GM23338 (cell line): ENCODE measurements at regions not wholly inside any gene's neighbourhood (a gene's known extent, or its start where the extent isn't known, plus 50 kb on each side); places are given as distances from the start of the nearest gene placed in this dataset.

Experiments used
- ATAC-seq: fragments of 200-7000 bp; cut with Tn5 transposase; 3 replicates; pipeline ENCODE4 v1.9.1; 2020
- DNase-seq: peaks from one replicate; pipeline ENCODE4 v3.0.0-alpha.2; 2015; ENCODE audit warnings: low spot score
- H2AFZ ChIP-seq: fragments of 200-600 bp; sonication (generic); 2 replicates; pipeline ENCODE4 v1.8.0; 2016; ENCODE audit warnings: antibody characterized with exemption, mild to moderate bottlenecking, moderate library complexity
- H3F3A ChIP-seq: fragments of 200-600 bp; sonication (generic); replicated peaks from 2 replicates; pipeline ENCODE4 v1.8.0; 2017; ENCODE audit warnings: antibody characterized with exemption, mixed run types, low read depth
- H3K27ac ChIP-seq: fragments of 200-600 bp; sonication (generic); 2 replicates; pipeline ENCODE4 v1.6.1; 2016; ENCODE audit warnings: low read depth
- H3K27me3 ChIP-seq: fragments of 200-600 bp; sonication (generic); 2 replicates; pipeline ENCODE4 v1.8.0; 2016; ENCODE audit warnings: mild to moderate bottlenecking, mixed run types, moderate library complexity; ENCODE audit not compliant: insufficient read depth
- H3K36me3 ChIP-seq: fragments of 200-600 bp; sonication (generic); 2 replicates; pipeline ENCODE4 v1.8.0; 2016; ENCODE audit warnings: mild to moderate bottlenecking; ENCODE audit not compliant: insufficient read depth
- H3K4me1 ChIP-seq: fragments of 200-600 bp; sonication (generic); 2 replicates; pipeline ENCODE4 v1.8.0; 2016; ENCODE audit warnings: mild to moderate bottlenecking, moderate library complexity; ENCODE audit not compliant: insufficient read depth
- H3K4me2 ChIP-seq: fragments of 200-600 bp; sonication (generic); 2 replicates; pipeline ENCODE4 v1.7.1; 2017; ENCODE audit warnings: mixed run types
- H3K4me3 ChIP-seq: fragments of 200-600 bp; sonication (generic); 2 replicates; pipeline ENCODE4 v1.6.1; 2016; ENCODE audit warnings: mixed run types
- H3K79me2 ChIP-seq: fragments of 200-600 bp; sonication (generic); replicated peaks from 2 replicates; pipeline ENCODE4 v1.8.0; 2017; ENCODE audit warnings: mild to moderate bottlenecking; ENCODE audit not compliant: insufficient read depth
- H3K9me2 ChIP-seq: fragments of 200-600 bp; sonication (generic); 2 replicates; pipeline ENCODE4 v1.8.0; 2017; ENCODE audit not compliant: insufficient read depth
- H4K20me1 ChIP-seq: fragments of 200-600 bp; sonication (generic); replicated peaks from 2 replicates; pipeline ENCODE4 v1.8.0; 2017; ENCODE audit warnings: mild to moderate bottlenecking; ENCODE audit not compliant: insufficient read depth
- H3K27ac Mint-ChIP-seq: 2 replicates; pipeline ENCODE4 v1.8.0; 2020; ENCODE audit warnings: inconsistent platforms, mild to moderate bottlenecking, moderate library complexity, mixed read lengths
- H3K27me3 Mint-ChIP-seq: 3 replicates; pipeline ENCODE4 v1.8.0; 2022; ENCODE audit warnings: low read depth, mild to moderate bottlenecking, moderate library complexity, mixed read lengths, inconsistent platforms; ENCODE audit not compliant: insufficient read depth, poor library complexity
- H3K36me3 Mint-ChIP-seq: 3 replicates; pipeline ENCODE4 v1.8.0; 2021; ENCODE audit warnings: low read depth, mild to moderate bottlenecking, inconsistent platforms, moderate library complexity, mixed read lengths
- H3K4me1 Mint-ChIP-seq: 3 replicates; pipeline ENCODE4 v1.8.0; 2020; ENCODE audit warnings: mild to moderate bottlenecking, inconsistent platforms, mixed read lengths
- H3K4me3 Mint-ChIP-seq: 3 replicates; pipeline ENCODE4 v1.8.0; 2021; ENCODE audit warnings: moderate library complexity, mild to moderate bottlenecking, inconsistent platforms, mixed read lengths
- H3K9me3 Mint-ChIP-seq: 3 replicates; pipeline ENCODE4 v1.8.0; 2020; ENCODE audit warnings: moderate library complexity, mild to moderate bottlenecking, inconsistent platforms, mixed read lengths
- CREB1 ChIP-seq: fragments of 250-450 bp; sonication (Bioruptor Pico); IDR thresholded peaks from 2 replicates; pipeline ENCODE4 v1.5.0; 2020; ENCODE audit warnings: low read depth, mild to moderate bottlenecking, moderate library complexity
- CTCF ChIP-seq, 2 experiments: fragments of 200-600 bp in 1 of 2; sonication (generic) in 1 of 2; conservative IDR thresholded peaks; 2 replicates each; pipeline versions ENCODE4 v1.5.1 to v1.6.1; 2016 to 2017; ENCODE audit warnings: antibody characterized with exemption in 2 of 2, low read depth in 2 of 2, mild to moderate bottlenecking in 2 of 2, moderate library complexity in 1 of 2
- EZH2 ChIP-seq: fragments of 200-600 bp; sonication (generic); IDR thresholded peaks from one replicate; pipeline ENCODE4 v1.8.0; 2017; ENCODE audit warnings: antibody characterized with exemption, mild to moderate bottlenecking, low read depth; ENCODE audit not compliant: unreplicated experiment
- EZH2phosphoT487 ChIP-seq: fragments of 200-600 bp; sonication (generic); IDR thresholded peaks from one replicate; pipeline ENCODE4 v1.8.1; 2018; ENCODE audit warnings: antibody characterized with exemption; ENCODE audit not compliant: unreplicated experiment
- JUNB ChIP-seq: IDR thresholded peaks from one replicate; pipeline ENCODE4 v1.6.1; 2016; ENCODE audit warnings: antibody characterized with exemption; ENCODE audit not compliant: unreplicated experiment
- NANOG ChIP-seq: IDR thresholded peaks from 2 replicates; pipeline ENCODE4 v1.6.1; 2016; ENCODE audit warnings: antibody characterized with exemption, borderline replicate concordance
- POLR2AphosphoS5 ChIP-seq: IDR thresholded peaks from 2 replicates; pipeline ENCODE4 v1.6.1; 2016; ENCODE audit warnings: antibody characterized with exemption, low read depth
- REST ChIP-seq: IDR thresholded peaks from one replicate; pipeline ENCODE4 v1.6.1; 2018; ENCODE audit warnings: antibody characterized with exemption; ENCODE audit not compliant: unreplicated experiment
- STAT1 ChIP-seq: IDR thresholded peaks from one replicate; pipeline ENCODE4 v1.6.1; 2016; ENCODE audit warnings: antibody characterized with exemption; ENCODE audit not compliant: unreplicated experiment
- ZNF114 ChIP-seq: fragments of 250-450 bp; sonication (Bioruptor Pico); IDR thresholded peaks from 2 replicates; pipeline ENCODE4 v1.5.0; 2020; ENCODE audit warnings: mild to moderate bottlenecking, moderate library complexity
- ZNF331 ChIP-seq: fragments of 250-450 bp; sonication (Bioruptor Pico); IDR thresholded peaks from 2 replicates; pipeline ENCODE4 v1.5.0; 2020; ENCODE audit warnings: low read depth, mild to moderate bottlenecking, moderate library complexity
- ZNF462 ChIP-seq: fragments of 250-450 bp; sonication (Bioruptor Pico); IDR thresholded peaks from 2 replicates; pipeline ENCODE4 v1.5.0; 2020; ENCODE audit warnings: mild to moderate bottlenecking, moderate library complexity
- TF ChIP-seq, protein P1 (sequence below): IDR thresholded peaks from 2 replicates; pipeline ENCODE4 v1.6.1; 2016; ENCODE audit warnings: antibody characterized with exemption

DNA sequence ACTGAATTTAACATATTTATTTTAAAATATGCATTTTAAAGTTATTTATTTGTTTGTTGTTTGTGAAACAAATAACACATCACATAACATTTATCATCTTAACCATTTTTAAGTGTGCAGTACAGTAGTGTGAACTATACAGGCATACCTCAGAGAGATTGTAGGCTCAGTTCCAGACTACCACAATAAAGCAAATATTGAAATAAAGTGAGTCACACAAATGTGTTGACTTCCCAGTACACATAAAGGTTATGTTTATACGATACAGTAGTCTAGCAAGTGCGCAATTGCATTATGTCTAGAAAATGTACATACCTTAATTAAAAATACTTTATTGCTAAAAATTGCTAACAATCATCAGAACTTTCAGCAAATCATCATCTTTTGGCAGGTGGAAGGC, 739.4 kb upstream of the ADGRL4 start:
- H3K27me3 ChIP-seq: no peaks in the 10 kb centered on the region
- no peaks in the 10 kb centered on the region for H3K4me1 ChIP-seq
- Mint-ChIP-seq H3K36me3 (no peaks in the 10 kb centered on the region), H3K27ac (no peak overlapping the region), H3K4me3 (no peak overlapping the region), H3K4me1 (no peaks in the 10 kb centered on the region), H3K27me3 (no peaks in the 10 kb centered on the region), H3K9me3 (no peaks in the 10 kb centered on the region)
- TF ChIP-seq STAT1 (no peak), NANOG (no peak), EZH2phosphoT487 (no peak), POLR2AphosphoS5 (no peak), JUNB (no peak), CTCF (conservative IDR thresholded peaks at IDR 0.05; ENCODE audit: low read depth in 2 of 2) (no peak), ZNF114 (CRISPR knock-in tag) (no peak), ZNF331 (CRISPR knock-in tag) (no peak), ZNF462 (CRISPR knock-in tag) (no peak), EZH2 (no peak), CREB1 (no peak), REST (no peak)
- TF ChIP-seq, protein P1, sequence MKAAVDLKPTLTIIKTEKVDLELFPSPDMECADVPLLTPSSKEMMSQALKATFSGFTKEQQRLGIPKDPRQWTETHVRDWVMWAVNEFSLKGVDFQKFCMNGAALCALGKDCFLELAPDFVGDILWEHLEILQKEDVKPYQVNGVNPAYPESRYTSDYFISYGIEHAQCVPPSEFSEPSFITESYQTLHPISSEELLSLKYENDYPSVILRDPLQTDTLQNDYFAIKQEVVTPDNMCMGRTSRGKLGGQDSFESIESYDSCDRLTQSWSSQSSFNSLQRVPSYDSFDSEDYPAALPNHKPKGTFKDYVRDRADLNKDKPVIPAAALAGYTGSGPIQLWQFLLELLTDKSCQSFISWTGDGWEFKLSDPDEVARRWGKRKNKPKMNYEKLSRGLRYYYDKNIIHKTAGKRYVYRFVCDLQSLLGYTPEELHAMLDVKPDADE: no peak
- no peaks in the 10 kb centered on the region for H3K79me2 ChIP-seq
- ATAC-seq: no peak
- H2AFZ ChIP-seq: no peak overlapping the region
- no peak for DNase-seq
- no peaks in the 10 kb centered on the region for H3F3A ChIP-seq
- no peaks in the 10 kb centered on the region for H4K20me1 ChIP-seq
- H3K36me3 ChIP-seq: no peaks in the 10 kb centered on the region
- H3K27ac ChIP-seq: no peak overlapping the region
- H3K4me2 ChIP-seq: no peak overlapping the region
- H3K9me2 ChIP-seq: peaks cover 3% of the 10 kb centered on the region; the same call in 1 of the 2 replicates
- no peak overlapping the region for H3K4me3 ChIP-seq
